ENCODE measurements at regions not wholly inside any gene's neighbourhood (a gene's known extent, or its start where the extent isn't known, plus 50 kb on each side); places are given as distances from the start of the nearest gene placed in this dataset.

- TF ChIP-seq CTCF (IDR thresholded peaks at IDR 0.05) = no peak
- no peak for TF ChIP-seq POLR2A (IDR thresholded peaks at IDR 0.05)
Measured at GRCh38 chr2:57776916-57777315, 269.7 kb upstream of the VRK2 start.
